H1 (cell line): ENCODE measurements at regions not wholly inside any gene's neighbourhood (a gene's known extent, or its start where the extent isn't known, plus 50 kb on each side); places are given as distances from the start of the nearest gene placed in this dataset.

Source experiments
- CTCF ChIA-PET: fragments of 300-600 bp; sonication (Branson Sonifier 250); formaldehyde crosslinking; loops from one replicate; lab custom pipeline; 2021; ENCODE audit not compliant: partially characterized antibody; lab: Charles Lee
- POLR2A ChIA-PET: fragments of 300-600 bp; sonication (Branson Sonifier 250); formaldehyde crosslinking; loops from one replicate; lab custom pipeline; 2021; ENCODE audit warnings: inconsistent platforms; ENCODE audit not compliant: partially characterized antibody; lab: Charles Lee
- DNase-seq, 2 experiments: peaks; one replicate each; pipeline versions ENCODE4 v3.0.0 to v3.0.0-alpha.2; 2010 to 2022; ENCODE audit warnings: low spot score in 2 of 2, low read depth in 1 of 2, mixed read lengths in 1 of 2
- FAIRE-seq: peaks from 2 replicates; lab custom pipeline; 2011; peaks lifted over from hg19 to GRCh38; lab: Jason Lieb, UNC
- H2AFZ ChIP-seq: 2 replicates; pipeline ENCODE4 v1.8.1; 2012; ENCODE audit warnings: low read length, inconsistent platforms
- H2AK5ac ChIP-seq: 2 replicates; pipeline ENCODE4 v1.6.1; 2013; ENCODE audit warnings: low read depth, low read length
- H2BK120ac ChIP-seq: replicated peaks from 2 replicates; pipeline ENCODE3; 2013; ENCODE audit warnings: low read depth, low read length, inconsistent platforms
- H2BK12ac ChIP-seq: 2 replicates; pipeline ENCODE4 v1.6.1; 2013; ENCODE audit warnings: low read depth, low read length
- H2BK15ac ChIP-seq: 2 replicates; pipeline ENCODE4 v1.6.1; 2013; ENCODE audit warnings: low read length
- H2BK20ac ChIP-seq: 2 replicates; pipeline ENCODE4 v1.6.1; 2013; ENCODE audit warnings: low read length
- H2BK5ac ChIP-seq: 2 replicates; pipeline ENCODE4 v1.6.1; 2013; ENCODE audit warnings: low read depth, low read length
- H3K14ac ChIP-seq: 2 replicates; pipeline ENCODE4 v1.6.1; 2013; ENCODE audit warnings: inconsistent platforms; ENCODE audit not compliant: insufficient read length
- H3K18ac ChIP-seq: 2 replicates; pipeline ENCODE4 v1.6.1; 2013; ENCODE audit warnings: low read length; ENCODE audit errors: extremely low read depth
- H3K23ac ChIP-seq: 2 replicates; pipeline ENCODE4 v1.6.1; 2013; ENCODE audit warnings: inconsistent platforms; ENCODE audit not compliant: insufficient read length
- H3K23me2 ChIP-seq: 2 replicates; pipeline ENCODE4 v1.6.1; 2013; ENCODE audit warnings: low read depth, low read length
- H3K27ac ChIP-seq: 2 replicates; pipeline ENCODE4 v1.6.1; 2011; ENCODE audit warnings: low read depth, low read length, inconsistent platforms
- H3K27me3 ChIP-seq, 4 experiments: replicated peaks in 1 of 4; 1 replicate in 1 of 4; 2 replicates in 3 of 4; pipeline versions ENCODE4 v1.6.1 to v1.8.1; 2011 to 2013; ENCODE audit warnings: low read length in 3 of 4, mild to moderate bottlenecking in 3 of 4, inconsistent platforms in 2 of 4, mixed read lengths in 2 of 4, moderate library complexity in 1 of 4; ENCODE audit not compliant: control insufficient read depth in 3 of 4, insufficient read depth in 3 of 4; ENCODE audit errors: extremely low read depth in 1 of 4
- H3K36me3 ChIP-seq, 4 experiments: 2 replicates each; pipeline versions ENCODE4 v1.6.1 to v1.8.1; 2011 to 2013; ENCODE audit warnings: mild to moderate bottlenecking in 4 of 4, low read length in 3 of 4, moderate library complexity in 2 of 4, control low read depth in 1 of 4, inconsistent platforms in 1 of 4; ENCODE audit not compliant: insufficient read depth in 4 of 4, control insufficient read depth in 2 of 4
- H3K4ac ChIP-seq: replicated peaks from 2 replicates; pipeline ENCODE3; 2013; ENCODE audit warnings: low read length, low read depth, mixed read lengths, inconsistent platforms; ENCODE audit not compliant: insufficient read length
- H3K4me1 ChIP-seq, 4 experiments: replicated peaks in 1 of 4; 1 replicate in 1 of 4; 2 replicates in 3 of 4; pipeline versions ENCODE4 v1.6.1 to v1.8.1; 2011 to 2013; ENCODE audit warnings: low read length in 3 of 4, inconsistent platforms in 2 of 4, mixed read lengths in 1 of 4; ENCODE audit not compliant: insufficient read depth in 4 of 4, control insufficient read depth in 3 of 4
- H3K4me2 ChIP-seq, 2 experiments: 2 replicates each; pipeline versions ENCODE4 v1.6.1 to v1.8.1; 2011 to 2013; ENCODE audit warnings: low read depth in 2 of 2, low read length in 2 of 2, control low read depth in 1 of 2, inconsistent platforms in 1 of 2, mild to moderate bottlenecking in 1 of 2; ENCODE audit not compliant: insufficient read depth in 1 of 2
- H3K4me3 ChIP-seq, 4 experiments: fragments of 200-600, 300-600 bp in 1 of 4; sonication (generic), shearing (Covaris generic), sonication (Bioruptor Twin) in 1 of 4; 2 replicates each; pipeline versions ENCODE4 v1.5.1 to v1.8.1; 2011 to 2016; ENCODE audit warnings: low read length in 4 of 4, low read depth in 3 of 4, control low read depth in 2 of 4, inconsistent platforms in 2 of 4, mild to moderate bottlenecking in 2 of 4, mixed read lengths in 1 of 4, moderate library complexity in 1 of 4; ENCODE audit not compliant: insufficient read depth in 2 of 4; ENCODE audit errors: extremely low read depth in 1 of 4
- H3K56ac ChIP-seq: replicated peaks from 2 replicates; pipeline ENCODE3; 2013; ENCODE audit warnings: low read depth, mild to moderate bottlenecking, mixed read lengths, low read length, inconsistent platforms; ENCODE audit not compliant: insufficient read length
- H3K79me1 ChIP-seq: 2 replicates; pipeline ENCODE4 v1.6.1; 2013; ENCODE audit warnings: low read depth, low read length, control low read depth
- H3K79me2 ChIP-seq, 2 experiments: 2 replicates each; pipeline versions ENCODE4 v1.6.1 to v1.8.1; 2012 to 2013; ENCODE audit warnings: low read length in 2 of 2, mild to moderate bottlenecking in 2 of 2, inconsistent platforms in 1 of 2; ENCODE audit not compliant: insufficient read depth in 2 of 2, control insufficient read depth in 1 of 2
- H3K9ac ChIP-seq, 4 experiments: replicated peaks in 1 of 4; 1 replicate in 1 of 4; 2 replicates in 3 of 4; pipeline versions ENCODE4 v1.6.1 to v1.8.1; 2011 to 2013; ENCODE audit warnings: low read depth in 3 of 4, low read length in 3 of 4, control low read depth in 2 of 4, mild to moderate bottlenecking in 2 of 4, moderate library complexity in 2 of 4, inconsistent platforms in 1 of 4; ENCODE audit errors: extremely low read depth in 1 of 4
- H3K9me3 ChIP-seq, 2 experiments: 2 replicates each; pipeline versions ENCODE4 v1.6.1 to v1.8.1; 2012 to 2013; ENCODE audit warnings: mild to moderate bottlenecking in 2 of 2, moderate library complexity in 2 of 2, control low read depth in 1 of 2, inconsistent platforms in 1 of 2, low read depth in 1 of 2, low read length in 1 of 2, mixed read lengths in 1 of 2; ENCODE audit not compliant: insufficient read depth in 2 of 2
- H4K20me1 ChIP-seq, 2 experiments: replicated peaks in 1 of 2; 2 replicates each; pipeline versions ENCODE3 to v1.8.1; 2011 to 2013; ENCODE audit warnings: inconsistent platforms in 2 of 2, low read length in 2 of 2, mild to moderate bottlenecking in 1 of 2; ENCODE audit not compliant: insufficient read depth in 2 of 2, control insufficient read depth in 1 of 2
- H4K5ac ChIP-seq: 2 replicates; pipeline ENCODE4 v1.6.1; 2013; ENCODE audit warnings: low read length, low read depth, mixed read lengths, inconsistent platforms; ENCODE audit not compliant: insufficient read length
- H4K8ac ChIP-seq: 2 replicates; pipeline ENCODE4 v1.8.0; 2013; ENCODE audit warnings: mild to moderate bottlenecking, moderate library complexity, low read length, inconsistent platforms; ENCODE audit not compliant: insufficient read depth; ENCODE audit errors: extremely low read depth
- H4K91ac ChIP-seq: replicated peaks from 2 replicates; pipeline ENCODE3; 2013; ENCODE audit warnings: low read length, mixed read lengths, inconsistent platforms; ENCODE audit not compliant: insufficient read length
- CBX5 ChIP-seq: fragments of 300-800, 300-1000 bp; sonication (generic); IDR thresholded peaks from 2 replicates; pipeline ENCODE4 v1.7.1; 2016; ENCODE audit warnings: antibody characterized with exemption, low read length, low read depth
- CREB1 ChIP-seq: IDR thresholded peaks from 2 replicates; pipeline ENCODE4 v1.6.1; 2012; ENCODE audit warnings: inconsistent platforms
- CTBP2 ChIP-seq: IDR thresholded peaks from 2 replicates; pipeline ENCODE4 v1.7.0; 2011; ENCODE audit warnings: borderline replicate concordance, mild to moderate bottlenecking, moderate library complexity, mixed read lengths, low read length; ENCODE audit not compliant: insufficient read depth, insufficient read length
- EZH2 ChIP-seq: fragments of 200-600 bp; sonication (generic); IDR thresholded peaks from 2 replicates; pipeline ENCODE4 v1.7.1; 2012; ENCODE audit warnings: low read depth, mild to moderate bottlenecking, moderate library complexity, low read length, inconsistent platforms; ENCODE audit not compliant: severe bottlenecking
- KDM1A ChIP-seq: fragments of 200-600, 300-600 bp; sonication (generic); IDR thresholded peaks from 2 replicates; pipeline ENCODE4 v1.7.1; 2016; ENCODE audit warnings: mild to moderate bottlenecking, low read length, borderline replicate concordance
- KDM4A ChIP-seq: IDR thresholded peaks from one replicate; pipeline ENCODE4 v1.7.1; 2012; ENCODE audit warnings: low read depth, mild to moderate bottlenecking, moderate library complexity, low read length, inconsistent platforms; ENCODE audit not compliant: severe bottlenecking
- RXRA ChIP-seq: IDR thresholded peaks from 2 replicates; pipeline ENCODE4 v1.6.1; 2011; ENCODE audit warnings: low read depth, mild to moderate bottlenecking, low read length, moderate library complexity; ENCODE audit not compliant: insufficient read depth
- SP2 ChIP-seq: IDR thresholded peaks from 2 replicates; pipeline ENCODE4 v1.6.1; 2012; ENCODE audit warnings: mild to moderate bottlenecking, low read length, inconsistent platforms
- USF2 ChIP-seq: IDR thresholded peaks from 2 replicates; pipeline ENCODE4 v1.6.1; 2011; ENCODE audit warnings: low read length, improper control_type of control experiment
- YY1 ChIP-seq: IDR thresholded peaks from 2 replicates; pipeline ENCODE4 v1.6.1; 2011; ENCODE audit warnings: low read depth, mild to moderate bottlenecking, low read length

- Histone ChIP-seq H3K4ac (no peak overlapping the region), H2AFZ (no peak overlapping the region), H3K36me3 (no peaks in the 10 kb centered on the region), H3K56ac (no peak overlapping the region), H2BK5ac (no peak overlapping the region), H3K79me1 (no peaks in the 10 kb centered on the region), H3K23me2 (no peaks in the 10 kb centered on the region), H3K4me3 (no peak overlapping the region), H3K4me2 (no peak overlapping the region), H2BK15ac (no peak overlapping the region), H2AK5ac (no peak overlapping the region), H4K8ac (no peak overlapping the region), H3K14ac (no peak overlapping the region), H3K18ac (no peak overlapping the region), H4K20me1 (no peaks in the 10 kb centered on the region), H2BK20ac (no peak overlapping the region), H3K9me3 (no peaks in the 10 kb centered on the region), H2BK120ac (no peak overlapping the region), H3K9ac (no peak overlapping the region), H4K91ac (no peak overlapping the region), H3K27me3 (peaks cover 0 to 1% (median 0%) of the 10 kb centered on the region in 4 experiments; a peak in 1 of 7 replicates), H3K27ac (no peak overlapping the region), H2BK12ac (no peak overlapping the region), H3K4me1 (no peaks in the 10 kb centered on the region), H3K23ac (no peak overlapping the region), H3K79me2 (no peaks in the 10 kb centered on the region), H4K5ac (no peak overlapping the region)
- ChIA-PET POLR2A (no interaction called here), CTCF (no interaction called here)
- DNase-seq = no peak
- FAIRE-seq = no peak
- no peak for TF ChIP-seq SP2
- no peak for TF ChIP-seq CTBP2
- TF ChIP-seq YY1 = no peak
- TF ChIP-seq KDM4A = no peak
- no peak for TF ChIP-seq USF2
- TF ChIP-seq EZH2 = no peak
- TF ChIP-seq CBX5 = no peak
- TF ChIP-seq CREB1 = no peak
- TF ChIP-seq KDM1A = no peak
- TF ChIP-seq RXRA = no peak
These were observed 415.0 kb upstream of the SLITRK1 start for GRCh38 chr13:84297251-84297650.
